ENCODE measurements at regions not wholly inside any gene's neighbourhood (a gene's known extent, or its start where the extent isn't known, plus 50 kb on each side); places are given as distances from the start of the nearest gene placed in this dataset.

DNA sequence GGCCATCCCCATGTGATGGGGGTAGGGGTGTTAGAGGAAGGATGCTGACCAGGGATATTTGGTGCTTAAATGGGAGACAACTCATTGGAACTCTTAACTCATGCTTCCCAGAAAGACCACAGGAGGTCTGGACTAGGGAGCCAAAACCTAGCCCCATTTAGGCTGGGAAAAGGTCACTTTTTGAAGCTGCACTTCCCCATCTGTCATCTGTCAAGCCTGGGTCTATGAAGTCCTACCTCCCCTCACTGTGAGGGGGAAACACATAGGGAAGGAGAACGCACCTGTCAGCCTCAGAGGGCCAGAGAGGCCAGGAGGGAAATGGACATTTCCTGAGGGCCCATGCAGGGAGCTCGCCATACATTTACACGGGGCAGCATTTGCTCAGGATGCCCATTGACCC lies 321.0 kb downstream of the BCL11B start:
- Histone ChIP-seq H3K27ac (no peak overlapping the region), H3K9me3 (no peaks in the 10 kb centered on the region), H3K4me1 (peaks cover 54% of the 10 kb centered on the region), H3K27me3 (no peaks in the 10 kb centered on the region), H3K36me3 (no peaks in the 10 kb centered on the region), H3K4me3 (no peak overlapping the region)
- 82% methylated on average over 3 of the region's 3 CpGs for WGBS
- peak in 1 of 2 donors; percentile 20 for DNase-seq (ENCODE audit: low spot score in 2 of 2)
- TF ChIP-seq POLR2A (IDR thresholded peaks at IDR 0.05) (no peak), POLR2AphosphoS5 (IDR thresholded peaks at IDR 0.05) (no peak), EP300 (IDR thresholded peaks at IDR 0.05) (no peak)
- TF ChIP-seq, protein P1, sequence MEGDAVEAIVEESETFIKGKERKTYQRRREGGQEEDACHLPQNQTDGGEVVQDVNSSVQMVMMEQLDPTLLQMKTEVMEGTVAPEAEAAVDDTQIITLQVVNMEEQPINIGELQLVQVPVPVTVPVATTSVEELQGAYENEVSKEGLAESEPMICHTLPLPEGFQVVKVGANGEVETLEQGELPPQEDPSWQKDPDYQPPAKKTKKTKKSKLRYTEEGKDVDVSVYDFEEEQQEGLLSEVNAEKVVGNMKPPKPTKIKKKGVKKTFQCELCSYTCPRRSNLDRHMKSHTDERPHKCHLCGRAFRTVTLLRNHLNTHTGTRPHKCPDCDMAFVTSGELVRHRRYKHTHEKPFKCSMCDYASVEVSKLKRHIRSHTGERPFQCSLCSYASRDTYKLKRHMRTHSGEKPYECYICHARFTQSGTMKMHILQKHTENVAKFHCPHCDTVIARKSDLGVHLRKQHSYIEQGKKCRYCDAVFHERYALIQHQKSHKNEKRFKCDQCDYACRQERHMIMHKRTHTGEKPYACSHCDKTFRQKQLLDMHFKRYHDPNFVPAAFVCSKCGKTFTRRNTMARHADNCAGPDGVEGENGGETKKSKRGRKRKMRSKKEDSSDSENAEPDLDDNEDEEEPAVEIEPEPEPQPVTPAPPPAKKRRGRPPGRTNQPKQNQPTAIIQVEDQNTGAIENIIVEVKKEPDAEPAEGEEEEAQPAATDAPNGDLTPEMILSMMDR (IDR thresholded peaks at IDR 0.05) = no peak

DNA sequence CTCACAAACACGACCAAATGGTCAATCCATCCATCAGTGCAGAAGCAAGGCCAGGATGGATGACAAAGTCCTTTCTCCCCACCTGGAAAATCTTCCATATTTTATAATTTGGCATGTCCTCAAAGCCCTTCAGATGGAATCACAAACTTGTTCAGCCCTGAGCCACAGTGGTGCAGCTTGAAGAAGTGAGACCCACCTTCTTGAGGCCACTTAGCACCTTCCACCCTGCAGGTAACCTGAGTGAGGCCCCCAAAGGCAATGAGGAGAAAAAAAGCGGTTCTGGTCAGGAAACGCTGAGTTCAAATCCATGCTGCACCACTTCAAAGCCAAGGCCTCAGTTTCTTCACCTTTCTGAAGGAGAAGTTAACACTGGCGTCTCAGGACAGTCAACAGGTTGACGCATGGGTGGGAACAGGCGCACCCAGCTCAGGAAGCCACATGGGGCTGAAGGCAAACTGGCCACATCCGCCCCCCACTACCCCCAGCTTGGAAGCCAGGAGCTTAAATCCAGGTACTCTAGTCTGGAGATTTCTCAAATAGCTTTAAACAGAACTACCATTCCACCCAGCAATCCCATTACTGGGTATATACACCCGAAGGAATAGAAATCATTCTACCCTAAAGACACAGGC lies 320.4 kb downstream of the BCL11B start:
- H3K27ac ChIP-seq = no peak overlapping the region
- peak in 1 of 2 donors; percentile 52 for DNase-seq (ENCODE audit: low spot score in 2 of 2)
- H3K4me1 ChIP-seq = peaks cover 49% of the 10 kb centered on the region
- TF ChIP-seq, protein P1 (IDR thresholded peaks at IDR 0.05) = no peak
- TF ChIP-seq POLR2A (IDR thresholded peaks at IDR 0.05) (no peak), POLR2AphosphoS5 (IDR thresholded peaks at IDR 0.05) (no peak), EP300 (IDR thresholded peaks at IDR 0.05) (no peak)
- H3K36me3 ChIP-seq = no peaks in the 10 kb centered on the region
- H3K4me3 ChIP-seq = no peak overlapping the region
- 100% methylated on average over 8 of the region's 8 CpGs for WGBS
- H3K27me3 ChIP-seq = no peaks in the 10 kb centered on the region
- no peaks in the 10 kb centered on the region for H3K9me3 ChIP-seq

DNA sequence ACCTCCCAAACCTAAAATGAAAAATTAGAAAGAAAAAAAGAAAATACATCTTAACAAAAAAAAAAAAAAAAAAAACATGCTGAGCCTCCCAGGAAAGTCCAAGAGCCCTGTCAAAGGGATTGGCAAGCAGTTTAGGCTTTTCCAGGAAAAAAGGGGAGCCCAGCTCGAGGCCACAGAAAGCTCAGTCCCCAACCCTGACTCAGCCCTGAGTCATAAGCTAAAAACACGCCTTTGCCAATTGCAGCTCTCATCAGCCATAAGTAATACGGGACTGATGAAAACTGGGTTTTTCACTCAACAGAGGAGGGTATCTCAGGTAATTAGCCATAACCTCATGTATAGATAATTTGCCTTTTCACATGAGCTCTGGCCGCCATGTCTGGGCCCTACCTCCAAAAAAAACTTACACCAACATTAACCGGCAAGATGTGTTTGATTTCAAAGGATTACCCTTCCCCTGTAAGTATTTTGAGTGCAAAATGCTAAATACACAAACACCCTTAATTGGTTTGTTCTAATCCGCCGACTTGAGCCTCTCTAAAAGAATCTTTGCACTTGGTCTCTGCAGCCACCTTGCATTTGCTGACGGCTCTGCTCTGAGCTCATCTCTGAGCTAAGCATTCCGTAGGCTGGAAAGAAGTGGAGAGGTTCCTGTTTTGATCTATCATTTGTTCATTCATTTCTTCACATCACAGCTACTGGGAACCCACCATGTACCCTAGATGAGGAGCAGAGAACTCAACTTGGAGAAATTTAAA lies 319.2 kb downstream of the BCL11B start:
- TF ChIP-seq, protein P1 (IDR thresholded peaks at IDR 0.05) = no peak
- TF ChIP-seq POLR2AphosphoS5 (IDR thresholded peaks at IDR 0.05) = no peak
- no peak for TF ChIP-seq POLR2A (IDR thresholded peaks at IDR 0.05)
- Histone ChIP-seq H3K4me3 (no peak overlapping the region), H3K27me3 (no peaks in the 10 kb centered on the region), H3K9me3 (no peaks in the 10 kb centered on the region), H3K4me1 (peaks cover 46% of the 10 kb centered on the region), H3K36me3 (no peaks in the 10 kb centered on the region), H3K27ac (peak overlapping the region; percentile 49)
- DNase-seq (ENCODE audit: low spot score in 2 of 2) = no peak
- 68% methylated on average over 9 of the region's 9 CpGs for WGBS

DNA sequence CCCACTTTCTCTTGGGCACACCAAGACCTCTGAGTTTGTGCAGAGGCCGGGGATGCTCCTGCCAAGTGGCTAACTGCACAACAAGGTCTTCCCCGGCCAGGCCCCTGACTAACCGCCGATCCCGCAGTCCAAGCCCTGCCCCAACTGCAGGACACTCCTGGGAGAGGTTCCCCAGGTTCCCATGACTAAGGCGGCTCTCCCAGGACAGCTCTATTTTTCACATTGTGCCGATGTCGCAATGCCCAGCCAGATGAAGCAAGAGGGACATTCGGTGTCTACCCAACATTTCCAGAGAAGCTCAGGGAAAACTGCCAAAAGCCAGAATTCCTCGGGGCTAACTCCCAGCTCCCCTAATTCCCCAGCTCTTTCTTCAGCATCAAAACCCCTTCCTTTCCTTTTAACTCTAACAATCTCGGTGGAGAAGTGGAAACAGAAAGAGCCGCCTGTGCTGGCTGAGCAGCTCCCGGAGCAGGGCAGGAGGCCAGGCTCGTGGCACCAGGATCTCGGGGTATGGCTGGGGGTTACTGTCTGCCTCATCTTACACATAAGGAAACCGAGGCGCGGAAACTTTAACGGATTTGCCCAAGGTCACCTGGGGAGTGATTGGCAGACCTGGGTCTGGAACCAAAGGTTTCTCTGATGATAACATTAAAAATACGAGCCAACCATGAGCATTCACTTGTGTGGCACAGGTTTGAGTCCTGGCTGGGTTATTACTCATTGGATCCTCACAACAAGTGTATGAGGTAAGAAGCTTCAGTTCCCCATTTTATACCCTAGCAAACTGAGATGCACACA lies 318.2 kb downstream of the BCL11B start:
- 56% methylated on average over 20 of the region's 20 CpGs for WGBS
- Histone ChIP-seq H3K36me3 (no peaks in the 10 kb centered on the region), H3K27ac (peak overlapping the region; percentile 49), H3K4me3 (no peak overlapping the region), H3K9me3 (no peaks in the 10 kb centered on the region), H3K4me1 (peaks cover 45% of the 10 kb centered on the region), H3K27me3 (no peaks in the 10 kb centered on the region)
- DNase-seq (ENCODE audit: low spot score in 2 of 2) = peak; percentile 93 to 95
- TF ChIP-seq, protein P1 (IDR thresholded peaks at IDR 0.05) = no peak
- peak in 2 of 3 donors; percentile 90 to 94 for TF ChIP-seq POLR2AphosphoS5 (IDR thresholded peaks at IDR 0.05)
- no peak for TF ChIP-seq EP300 (IDR thresholded peaks at IDR 0.05)
- no peak for TF ChIP-seq POLR2A (IDR thresholded peaks at IDR 0.05)

All from suprapubic skin (tissue), 4 donors.